Endothelial cell of umbilical vein (primary cell): ENCODE measurements at regions not wholly inside any gene's neighbourhood (a gene's known extent, or its start where the extent isn't known, plus 50 kb on each side); places are given as distances from the start of the nearest gene placed in this dataset.

ENCODE experiments used
- BruUV-seq: library from RNA; stranded (reverse); fragments of 400-500 nt; replicated peaks from 2 replicates; lab custom pipeline; 2021; lab: Mats Ljungman, UMichigan
- CTCF ChIA-PET: fragments of 300-600, 350-600 bp; sonication (Branson Sonifier 250); formaldehyde crosslinking; loops from one replicate; lab custom pipeline; 2021; ENCODE audit warnings: antibody characterized with exemption, inconsistent platforms; lab: Charles Lee
- POLR2A ChIA-PET: fragments of 300-600, 350-600 bp; sonication (Branson Sonifier 250); formaldehyde crosslinking; loops from one replicate; lab custom pipeline; 2021; ENCODE audit warnings: antibody characterized with exemption, inconsistent platforms; lab: Charles Lee
- DNase-seq: peaks from one replicate; pipeline ENCODE4 v3.0.0-alpha.2; 2011; ENCODE audit warnings: low read depth, low spot score
- FAIRE-seq: peaks from 2 replicates; lab custom pipeline; 2011; peaks lifted over from hg19 to GRCh38; lab: Jason Lieb, UNC
- H2AFZ ChIP-seq: 2 replicates; pipeline ENCODE4 v1.6.0; 2012; ENCODE audit warnings: low read depth, low read length, control low read depth, inconsistent platforms
- H3K27ac ChIP-seq: 2 replicates; pipeline ENCODE4 v1.5.1; 2011; ENCODE audit warnings: low read depth, mild to moderate bottlenecking, control low read depth, low read length, moderate library complexity; ENCODE audit not compliant: insufficient read depth
- H3K27me3 ChIP-seq, 2 experiments: 2 replicates each; pipeline versions ENCODE4 v1.6.0 to v1.6.1; 2011; ENCODE audit warnings: low read length in 2 of 2, mixed read lengths in 1 of 2; ENCODE audit not compliant: control insufficient read depth in 2 of 2, insufficient read depth in 2 of 2
- H3K36me3 ChIP-seq, 2 experiments: 2 replicates in 1 of 2; 3 replicates in 1 of 2; pipeline ENCODE4 v1.5.1; 2011; ENCODE audit warnings: low read length in 2 of 2, mild to moderate bottlenecking in 1 of 2, moderate library complexity in 1 of 2; ENCODE audit not compliant: control insufficient read depth in 2 of 2, insufficient read depth in 2 of 2; ENCODE audit errors: extremely low read depth in 1 of 2
- H3K4me1 ChIP-seq: 3 replicates; pipeline ENCODE4 v1.5.1; 2011; ENCODE audit warnings: mild to moderate bottlenecking, low read length; ENCODE audit not compliant: control insufficient read depth, insufficient read depth; ENCODE audit errors: extremely low read depth
- H3K4me2 ChIP-seq: 2 replicates; pipeline ENCODE4 v1.6.1; 2011; ENCODE audit warnings: low read length, control low read depth, mixed read lengths; ENCODE audit not compliant: insufficient read depth
- H3K4me3 ChIP-seq, 3 experiments: fragments of 200-600 bp in 1 of 3; sonication (generic), shearing (Covaris generic) in 1 of 3; replicated peaks in 1 of 3; 2 replicates each; pipeline ENCODE4 v1.5.1; 2011 to 2016; ENCODE audit warnings: control low read depth in 3 of 3, low read length in 3 of 3, mild to moderate bottlenecking in 2 of 3, inconsistent platforms in 1 of 3, low read depth in 1 of 3, moderate library complexity in 1 of 3; ENCODE audit not compliant: insufficient read depth in 1 of 3
- H3K79me2 ChIP-seq: 2 replicates; pipeline ENCODE4 v1.6.0; 2012; ENCODE audit warnings: low read length, inconsistent platforms; ENCODE audit not compliant: control insufficient read depth, insufficient read depth
- H3K9ac ChIP-seq: replicated peaks from 2 replicates; pipeline ENCODE3; 2011; ENCODE audit warnings: low read length, control low read depth; ENCODE audit not compliant: insufficient read depth; ENCODE audit errors: extremely low read depth
- H3K9me1 ChIP-seq: replicated peaks from 3 replicates; pipeline ENCODE4 v1.6.0; 2011; ENCODE audit warnings: mild to moderate bottlenecking, low read length; ENCODE audit not compliant: control insufficient read depth, insufficient read depth; ENCODE audit errors: extremely low read depth
- H3K9me3 ChIP-seq: replicated peaks from 2 replicates; pipeline ENCODE4 v1.5.1; 2012; ENCODE audit warnings: low read length, inconsistent platforms; ENCODE audit not compliant: control insufficient read depth, insufficient read depth
- H4K20me1 ChIP-seq: replicated peaks from 2 replicates; pipeline ENCODE3; 2011; ENCODE audit warnings: mild to moderate bottlenecking, low read length; ENCODE audit not compliant: control insufficient read depth, insufficient read depth; ENCODE audit errors: extremely low read depth
- EZH2 ChIP-seq: IDR thresholded peaks from 2 replicates; pipeline ENCODE4 v1.6.1; 2012; ENCODE audit warnings: borderline replicate concordance, low read depth, mild to moderate bottlenecking, moderate library complexity, low read length, inconsistent platforms; ENCODE audit not compliant: severe bottlenecking
- FOS ChIP-seq: IDR thresholded peaks from 2 replicates; pipeline ENCODE4 v1.6.1; 2011; ENCODE audit warnings: mild to moderate bottlenecking, low read length, moderate library complexity, borderline replicate concordance; ENCODE audit not compliant: insufficient read depth
- GATA2 ChIP-seq: IDR thresholded peaks from 2 replicates; pipeline ENCODE4 v1.7.0; 2011; ENCODE audit warnings: low read depth, mild to moderate bottlenecking, moderate library complexity, mixed read lengths, low read length; ENCODE audit not compliant: insufficient read length, insufficient read depth
- JUN ChIP-seq: IDR thresholded peaks from 2 replicates; pipeline ENCODE4 v1.6.1; 2011; ENCODE audit warnings: borderline replicate concordance, low read depth; ENCODE audit not compliant: insufficient read length, insufficient read depth
- MYC ChIP-seq: IDR thresholded peaks from one replicate; pipeline ENCODE4 v1.6.1; 2011; ENCODE audit warnings: mild to moderate bottlenecking, low read depth, low read length
- POLR2A ChIP-seq: IDR thresholded peaks from 2 replicates; pipeline ENCODE4 v1.6.1; 2012; ENCODE audit warnings: low read depth, mild to moderate bottlenecking, control low read depth, low read length
- POLR2AphosphoS5 ChIP-seq: IDR thresholded peaks from 2 replicates; pipeline ENCODE4 v1.6.1; 2012; ENCODE audit warnings: low read depth, mild to moderate bottlenecking, control low read depth, low read length, moderate library complexity; ENCODE audit not compliant: insufficient read depth
- dilution Hi-C: fragments of 300-500 bp; cut with MboI; formaldehyde crosslinking; loops from one replicate; pipeline ENCODE4 v1.15.0; 2019; ENCODE audit warnings: low sequenced_read_pairs; ENCODE audit not compliant: extremely low pct_ligation_motif_present
- intact Hi-C: fragments of 100-400 bp; cut with micrococcal nuclease; formaldehyde crosslinking; loops from one replicate; pipeline ENCODE4 v1.10.0; 2022
- TF ChIP-seq, protein P1 (sequence below), 2 donors: IDR thresholded peaks; 1 replicate in 1 of 2; 2 replicates in 1 of 2; pipeline ENCODE4 v1.5.1; 2011; ENCODE audit warnings: low read length in 2 of 2, mild to moderate bottlenecking in 2 of 2, moderate library complexity in 2 of 2, control low read depth in 1 of 2, inconsistent platforms in 1 of 2, low read depth in 1 of 2; ENCODE audit not compliant: insufficient read depth in 1 of 2; ENCODE audit errors: extremely low read depth in 1 of 2
- TF ChIP-seq, protein P2 (sequence below): IDR thresholded peaks from 2 replicates; pipeline ENCODE4 v1.6.1; 2011; ENCODE audit not compliant: insufficient read depth, insufficient read length

GRCh38 chr10:31657434-31657872 lies 271.2 kb downstream of the ARHGAP12 start:
- Histone ChIP-seq H3K4me1 (no peaks in the 10 kb centered on the region), H3K9me3 (no peaks in the 10 kb centered on the region), H3K9ac (no peak overlapping the region), H3K4me3 (no peak overlapping the region), H2AFZ (no peak overlapping the region), H3K27me3 (no peaks in the 10 kb centered on the region), H3K27ac (no peak overlapping the region), H3K4me2 (no peak overlapping the region), H3K79me2 (no peaks in the 10 kb centered on the region), H3K36me3 (no peaks in the 10 kb centered on the region), H4K20me1 (no peaks in the 10 kb centered on the region), H3K9me1 (no peaks in the 10 kb centered on the region)
- ChIA-PET CTCF (no interaction called here), POLR2A (no interaction called here)
- dilution Hi-C loops (no loop called here), intact Hi-C loops (no loop called here)
- BruUV-seq, result no TSS peak
- no peak for FAIRE-seq
- DNase-seq, result no peak
- TF ChIP-seq, protein P1, sequence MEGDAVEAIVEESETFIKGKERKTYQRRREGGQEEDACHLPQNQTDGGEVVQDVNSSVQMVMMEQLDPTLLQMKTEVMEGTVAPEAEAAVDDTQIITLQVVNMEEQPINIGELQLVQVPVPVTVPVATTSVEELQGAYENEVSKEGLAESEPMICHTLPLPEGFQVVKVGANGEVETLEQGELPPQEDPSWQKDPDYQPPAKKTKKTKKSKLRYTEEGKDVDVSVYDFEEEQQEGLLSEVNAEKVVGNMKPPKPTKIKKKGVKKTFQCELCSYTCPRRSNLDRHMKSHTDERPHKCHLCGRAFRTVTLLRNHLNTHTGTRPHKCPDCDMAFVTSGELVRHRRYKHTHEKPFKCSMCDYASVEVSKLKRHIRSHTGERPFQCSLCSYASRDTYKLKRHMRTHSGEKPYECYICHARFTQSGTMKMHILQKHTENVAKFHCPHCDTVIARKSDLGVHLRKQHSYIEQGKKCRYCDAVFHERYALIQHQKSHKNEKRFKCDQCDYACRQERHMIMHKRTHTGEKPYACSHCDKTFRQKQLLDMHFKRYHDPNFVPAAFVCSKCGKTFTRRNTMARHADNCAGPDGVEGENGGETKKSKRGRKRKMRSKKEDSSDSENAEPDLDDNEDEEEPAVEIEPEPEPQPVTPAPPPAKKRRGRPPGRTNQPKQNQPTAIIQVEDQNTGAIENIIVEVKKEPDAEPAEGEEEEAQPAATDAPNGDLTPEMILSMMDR (IDR thresholded peaks at IDR 0.05; ENCODE audit: extremely low read depth in 1 of 2, insufficient read depth in 1 of 2, low read depth in 1 of 2, low read length in 2 of 2), result no peak
- TF ChIP-seq FOS, result no peak
- no peak for TF ChIP-seq MYC
- TF ChIP-seq POLR2A, result no peak
- TF ChIP-seq GATA2, result no peak
- TF ChIP-seq, protein P2, sequence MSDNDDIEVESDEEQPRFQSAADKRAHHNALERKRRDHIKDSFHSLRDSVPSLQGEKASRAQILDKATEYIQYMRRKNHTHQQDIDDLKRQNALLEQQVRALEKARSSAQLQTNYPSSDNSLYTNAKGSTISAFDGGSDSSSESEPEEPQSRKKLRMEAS, result no peak
- no peak for TF ChIP-seq POLR2AphosphoS5
- TF ChIP-seq JUN, result no peak
- no peak for TF ChIP-seq EZH2
